ENCODE measurements at regions not wholly inside any gene's neighbourhood (a gene's known extent, or its start where the extent isn't known, plus 50 kb on each side); places are given as distances from the start of the nearest gene placed in this dataset.

- Histone ChIP-seq H3K27ac (ENCODE audit: low read depth, low read length, poor library complexity, severe bottlenecking) (no peak overlapping the region), H3K4me1 (ENCODE audit: insufficient read depth, low read length, poor library complexity, severe bottlenecking) (no peaks in the 10 kb centered on the region), H2AFZ (ENCODE audit: low read length) (no peak overlapping the region), H3K36me3 (ENCODE audit: insufficient read depth, low read length) (no peaks in the 10 kb centered on the region), H3K9me3 (ENCODE audit: low read length) (no peaks in the 10 kb centered on the region), H4K20me1 (ENCODE audit: insufficient read depth, low read length) (no peaks in the 10 kb centered on the region), H3K4me2 (ENCODE audit: low read length) (no peak overlapping the region), H3K9me2 (ENCODE audit: insufficient read depth, low read length) (no peaks in the 10 kb centered on the region), H3K4me3 (ENCODE audit: low read depth, low read length, poor library complexity, severe bottlenecking) (no peak overlapping the region), H3K79me2 (ENCODE audit: insufficient read depth, low read depth, low read length) (no peaks in the 10 kb centered on the region)
- no peak for DNase-seq (ENCODE audit: low spot score)
- POLR2A ChIA-PET = no interaction called here
- intact Hi-C loops (cut with micrococcal nuclease; ENCODE audit: unreplicated experiment) = no loop called here
- CTCF ChIA-PET (ENCODE audit: unreplicated experiment) = no interaction called here
- no TSS peak for BruUV-seq (replicated peaks)
- TF ChIP-seq EZH2phosphoT487 (IDR thresholded peaks at IDR 0.05; ENCODE audit: borderline replicate concordance, low read depth, low read length) = no peak
- TF ChIP-seq, protein P1, sequence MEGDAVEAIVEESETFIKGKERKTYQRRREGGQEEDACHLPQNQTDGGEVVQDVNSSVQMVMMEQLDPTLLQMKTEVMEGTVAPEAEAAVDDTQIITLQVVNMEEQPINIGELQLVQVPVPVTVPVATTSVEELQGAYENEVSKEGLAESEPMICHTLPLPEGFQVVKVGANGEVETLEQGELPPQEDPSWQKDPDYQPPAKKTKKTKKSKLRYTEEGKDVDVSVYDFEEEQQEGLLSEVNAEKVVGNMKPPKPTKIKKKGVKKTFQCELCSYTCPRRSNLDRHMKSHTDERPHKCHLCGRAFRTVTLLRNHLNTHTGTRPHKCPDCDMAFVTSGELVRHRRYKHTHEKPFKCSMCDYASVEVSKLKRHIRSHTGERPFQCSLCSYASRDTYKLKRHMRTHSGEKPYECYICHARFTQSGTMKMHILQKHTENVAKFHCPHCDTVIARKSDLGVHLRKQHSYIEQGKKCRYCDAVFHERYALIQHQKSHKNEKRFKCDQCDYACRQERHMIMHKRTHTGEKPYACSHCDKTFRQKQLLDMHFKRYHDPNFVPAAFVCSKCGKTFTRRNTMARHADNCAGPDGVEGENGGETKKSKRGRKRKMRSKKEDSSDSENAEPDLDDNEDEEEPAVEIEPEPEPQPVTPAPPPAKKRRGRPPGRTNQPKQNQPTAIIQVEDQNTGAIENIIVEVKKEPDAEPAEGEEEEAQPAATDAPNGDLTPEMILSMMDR (conservative IDR thresholded peaks at IDR 0.05; ENCODE audit: low read length) = no peak
Observed at GRCh38 chr13:100913143-100913542, 238.5 kb upstream of the TMTC4 start.

DNA sequence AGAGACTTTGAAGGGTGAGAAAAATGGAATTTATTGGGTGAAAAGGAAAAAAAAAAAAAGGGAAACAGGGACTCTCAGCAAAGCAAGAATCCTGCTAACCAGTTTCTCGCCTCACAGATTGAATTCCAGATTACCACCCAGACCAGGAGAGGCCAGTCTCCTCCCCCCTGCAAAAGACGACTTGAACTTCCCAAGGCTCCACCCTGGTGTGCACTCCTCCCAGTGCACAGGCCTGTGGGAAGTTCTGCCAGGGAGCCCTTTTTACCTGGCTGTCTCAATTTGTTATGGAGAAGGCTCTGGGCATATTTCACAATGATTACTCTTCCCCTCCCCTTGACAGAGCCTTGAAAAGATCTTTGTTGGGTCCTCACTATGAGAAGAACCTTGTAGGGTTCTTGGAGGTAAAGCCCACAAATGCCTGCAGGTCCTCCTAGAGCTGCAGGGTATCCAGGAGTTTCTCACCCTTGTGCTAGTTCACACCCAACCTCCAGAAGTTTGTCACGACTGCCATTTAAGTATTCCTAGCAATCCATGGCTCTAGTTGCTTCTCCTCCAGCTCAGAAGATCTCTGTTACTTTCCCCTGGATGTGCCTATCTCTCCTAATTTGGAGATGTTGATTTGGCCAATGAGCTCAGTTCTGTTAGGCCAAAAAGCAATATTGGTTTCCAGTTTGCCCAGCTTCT, 229.8 kb upstream of the TMTC4 start:
- Histone ChIP-seq H3K79me2 (ENCODE audit: insufficient read depth, low read depth, low read length) (no peaks in the 10 kb centered on the region), H3K9me2 (ENCODE audit: insufficient read depth, low read length) (no peaks in the 10 kb centered on the region), H3K4me2 (ENCODE audit: low read length) (no peak overlapping the region), H3K9me3 (ENCODE audit: low read length) (no peaks in the 10 kb centered on the region), H3K27ac (ENCODE audit: low read depth, low read length, poor library complexity, severe bottlenecking) (no peak overlapping the region), H4K20me1 (ENCODE audit: insufficient read depth, low read length) (no peaks in the 10 kb centered on the region), H3K4me1 (ENCODE audit: insufficient read depth, low read length, poor library complexity, severe bottlenecking) (no peaks in the 10 kb centered on the region), H2AFZ (ENCODE audit: low read length) (no peak overlapping the region), H3K4me3 (ENCODE audit: low read depth, low read length, poor library complexity, severe bottlenecking) (no peak overlapping the region), H3K36me3 (ENCODE audit: insufficient read depth, low read length) (no peaks in the 10 kb centered on the region)
- TF ChIP-seq, protein P1 (conservative IDR thresholded peaks at IDR 0.05; ENCODE audit: low read length) = no peak
- no peak for TF ChIP-seq EZH2phosphoT487 (IDR thresholded peaks at IDR 0.05; ENCODE audit: borderline replicate concordance, low read depth, low read length)
- BruUV-seq (replicated peaks) = no TSS peak
- ChIA-PET POLR2A (interaction anchor here (0.6 kb wide), 1 partner anchor 272 kb away, joined by 3 read pairs; no protein-coding TSS in a partner anchor), CTCF (ENCODE audit: unreplicated experiment) (no interaction called here)
- intact Hi-C loops (cut with micrococcal nuclease; ENCODE audit: unreplicated experiment) = no loop called here
- no peak for DNase-seq (ENCODE audit: low spot score)

GRCh38 chr13:100899720-100900316, 225.2 kb upstream of the TMTC4 start:
- no TSS peak for BruUV-seq (replicated peaks)
- Histone ChIP-seq H3K27ac (ENCODE audit: low read depth, low read length, poor library complexity, severe bottlenecking) (no peak overlapping the region), H2AFZ (ENCODE audit: low read length) (no peak overlapping the region), H3K36me3 (ENCODE audit: insufficient read depth, low read length) (no peaks in the 10 kb centered on the region), H3K9me3 (ENCODE audit: low read length) (no peaks in the 10 kb centered on the region), H3K4me1 (ENCODE audit: insufficient read depth, low read length, poor library complexity, severe bottlenecking) (no peaks in the 10 kb centered on the region), H3K9me2 (ENCODE audit: insufficient read depth, low read length) (no peaks in the 10 kb centered on the region), H4K20me1 (ENCODE audit: insufficient read depth, low read length) (no peaks in the 10 kb centered on the region), H3K4me3 (ENCODE audit: low read depth, low read length, poor library complexity, severe bottlenecking) (no peak overlapping the region), H3K79me2 (ENCODE audit: insufficient read depth, low read depth, low read length) (no peaks in the 10 kb centered on the region), H3K4me2 (ENCODE audit: low read length) (no peak overlapping the region)
- CTCF ChIA-PET (ENCODE audit: unreplicated experiment) = no interaction called here
- intact Hi-C loops (cut with micrococcal nuclease; ENCODE audit: unreplicated experiment) = no loop called here
- POLR2A ChIA-PET = no interaction called here
- TF ChIP-seq, protein P1 (conservative IDR thresholded peaks at IDR 0.05; ENCODE audit: low read length) = no peak
- TF ChIP-seq EZH2phosphoT487 (IDR thresholded peaks at IDR 0.05; ENCODE audit: borderline replicate concordance, low read depth, low read length) = no peak
- DNase-seq (ENCODE audit: low spot score) = no peak

Data from OCI-LY7 (cell line).